Kidney glomerular epithelial cell (primary cell): ENCODE measurements at regions not wholly inside any gene's neighbourhood (a gene's known extent, or its start where the extent isn't known, plus 50 kb on each side); places are given as distances from the start of the nearest gene placed in this dataset.

Experiments used
- DNase-seq: peaks from one replicate; lab custom pipeline; 2025; lab: John Stamatoyannopoulos, UW

GRCh38 chr21:24118738-24119459 is 1488.4 kb downstream of the MRPL39 start:
- no peak for DNase-seq

GRCh38 chr21:24115141-24115540 is 1492.1 kb downstream of the MRPL39 start:
- DNase-seq = no peak

DNA sequence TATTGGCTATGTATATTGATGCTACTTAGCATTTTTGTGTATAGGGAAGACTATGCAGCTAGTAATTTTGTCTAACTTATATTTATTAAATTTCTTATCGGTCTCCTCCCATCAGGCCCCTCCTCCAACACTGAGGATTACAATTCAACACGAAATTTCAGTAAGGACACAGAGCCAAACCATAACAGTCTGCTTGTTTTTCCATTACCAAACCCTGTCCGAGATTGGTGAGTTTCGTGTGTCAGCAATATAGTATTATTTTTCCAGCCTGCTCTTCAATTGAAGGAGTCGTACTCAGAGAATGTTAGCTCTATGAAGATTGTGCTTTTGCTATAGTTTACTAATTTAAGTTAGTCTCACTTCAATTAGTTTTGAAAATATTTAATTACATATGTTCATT is 1495.3 kb downstream of the MRPL39 start:
- no peak for DNase-seq

DNA sequence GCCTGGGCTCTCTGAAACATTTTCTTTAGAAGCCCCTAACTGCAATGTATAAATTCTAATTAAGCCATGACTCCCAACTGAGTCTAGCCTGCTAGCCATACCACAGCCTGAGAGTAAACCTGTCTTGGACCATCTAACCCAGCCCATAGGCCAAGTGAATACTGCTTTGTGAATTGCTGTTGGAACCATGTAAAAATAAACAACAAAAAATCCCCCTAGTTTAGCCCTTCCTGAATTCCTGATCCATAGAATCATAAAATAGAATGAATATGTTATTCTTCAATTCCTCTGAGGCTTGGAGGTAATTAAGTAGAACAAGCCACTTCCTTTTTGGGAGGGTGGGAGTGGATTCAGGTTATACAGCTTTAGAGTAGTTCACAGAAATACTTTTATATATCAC is 1496.4 kb downstream of the MRPL39 start:
- no peak for DNase-seq

DNA sequence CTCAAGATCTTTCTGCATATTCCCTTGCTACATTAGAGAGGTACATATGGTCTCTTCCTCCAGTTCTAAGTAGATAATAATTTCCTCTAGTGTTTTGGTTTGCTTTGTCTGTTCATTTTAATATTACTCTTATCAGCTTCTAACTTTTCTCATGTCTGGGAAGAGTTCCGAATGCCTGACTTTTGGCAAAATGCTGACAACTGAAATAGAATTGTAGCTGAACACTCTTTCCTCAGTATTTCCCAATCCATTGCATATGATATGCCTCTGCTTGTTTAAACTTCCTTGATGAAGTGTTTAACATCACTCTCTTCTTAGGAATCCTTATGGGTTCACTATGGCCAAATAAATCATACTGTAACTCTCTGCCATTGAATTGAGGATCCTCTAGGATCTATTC is 1510.1 kb downstream of the MRPL39 start:
- DNase-seq = no peak

- DNase-seq = no peak
These were observed 1510.6 kb downstream of the MRPL39 start for GRCh38 chr21:24096651-24097050.

- DNase-seq = no peak
These were observed 1514.2 kb downstream of the MRPL39 start for GRCh38 chr21:24093032-24093431.

DNA sequence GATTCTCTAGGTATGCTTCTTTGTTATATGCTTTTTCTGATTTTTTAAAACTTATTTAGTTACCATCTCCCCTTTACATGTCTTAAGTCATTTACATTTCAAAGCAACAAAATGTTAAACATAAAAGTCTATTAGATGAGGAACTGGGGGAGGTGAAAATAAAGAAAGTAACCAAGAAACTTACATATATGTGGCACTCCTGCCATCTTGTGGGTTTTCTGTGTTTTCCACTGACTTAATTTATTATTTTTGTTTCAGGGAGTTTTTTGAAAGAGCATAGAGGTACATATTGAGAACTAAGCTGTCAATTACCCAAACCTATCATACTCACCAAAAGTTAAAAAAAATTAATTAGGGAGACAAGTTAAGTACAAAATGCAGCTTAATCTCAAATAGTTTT is 1531.1 kb downstream of the MRPL39 start:
- DNase-seq = no peak

DNA sequence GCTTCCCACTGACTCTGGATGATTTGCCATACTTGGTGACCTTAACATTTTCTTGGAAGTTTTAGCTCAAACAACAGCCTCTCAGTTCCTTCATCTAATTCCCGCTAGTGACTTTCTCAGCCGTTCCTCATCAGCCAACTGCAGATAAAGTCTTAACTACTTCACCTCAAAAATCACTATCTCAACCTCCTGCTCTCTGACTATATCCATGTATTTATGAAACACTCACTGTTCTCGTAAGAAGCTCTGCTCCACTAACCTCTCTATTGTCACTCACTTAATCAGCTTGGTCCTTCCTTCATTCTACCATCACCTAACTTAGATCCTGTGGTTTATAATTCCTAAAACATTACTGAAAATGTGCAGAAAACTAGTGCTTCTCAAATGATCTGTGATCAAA is 1551.6 kb downstream of the MRPL39 start:
- no peak for DNase-seq

- no peak for DNase-seq
These were observed 1557.0 kb downstream of the MRPL39 start for GRCh38 chr21:24050231-24050630.

DNA sequence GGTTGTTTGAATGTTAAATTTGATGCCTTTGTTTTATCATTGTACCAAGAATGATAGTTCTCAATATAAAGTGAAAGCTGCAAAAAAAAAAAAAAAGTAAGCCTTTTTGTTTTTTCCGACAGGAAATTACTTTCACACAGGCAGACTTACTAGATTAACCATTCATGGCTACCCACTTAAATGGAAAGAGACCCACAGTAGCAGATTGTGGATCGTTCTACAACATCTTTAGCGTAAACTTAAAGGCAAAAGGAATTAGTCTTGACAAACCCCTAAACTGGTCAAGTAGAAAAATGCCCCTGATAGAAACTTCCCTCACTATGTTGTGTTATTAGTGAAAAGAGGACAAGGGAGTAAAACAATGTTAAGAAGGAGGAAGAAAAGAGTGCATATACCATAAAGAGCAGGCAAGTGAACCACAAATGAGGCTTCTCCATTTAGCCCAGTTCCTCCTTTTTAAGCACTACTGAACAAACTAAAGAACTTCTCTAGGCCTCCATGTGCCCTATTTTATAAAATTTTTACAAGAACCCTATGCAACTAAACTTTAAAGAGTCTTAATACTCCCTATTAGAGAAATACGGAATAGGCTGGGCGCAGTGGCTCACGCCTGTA is 1560.3 kb downstream of the MRPL39 start:
- no peak for DNase-seq

DNA sequence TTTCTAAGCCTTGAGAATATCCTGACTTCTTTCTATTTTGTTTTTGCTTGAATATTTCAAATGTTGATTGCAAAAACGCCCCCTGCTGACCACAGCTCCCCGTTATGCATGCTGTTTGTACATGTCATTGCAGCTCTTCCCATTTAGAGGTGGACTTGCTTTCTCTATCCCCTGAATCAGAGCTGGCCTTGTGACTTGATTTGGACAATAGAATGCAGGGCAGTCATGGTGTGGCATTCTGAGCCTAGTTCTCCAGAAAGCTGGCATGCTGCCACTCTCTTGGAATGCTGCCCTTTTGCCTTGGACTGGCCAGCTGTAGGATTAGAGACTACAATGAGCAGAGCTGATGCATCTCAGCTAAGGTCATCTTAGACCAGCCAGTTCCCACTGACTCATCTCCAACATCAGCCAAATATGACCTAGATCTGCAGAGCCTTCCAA is 1561.5 kb downstream of the MRPL39 start:
- DNase-seq = peak; percentile 48

- no peak for DNase-seq
These were observed 1561.9 kb downstream of the MRPL39 start for GRCh38 chr21:24045373-24045772.

DNA sequence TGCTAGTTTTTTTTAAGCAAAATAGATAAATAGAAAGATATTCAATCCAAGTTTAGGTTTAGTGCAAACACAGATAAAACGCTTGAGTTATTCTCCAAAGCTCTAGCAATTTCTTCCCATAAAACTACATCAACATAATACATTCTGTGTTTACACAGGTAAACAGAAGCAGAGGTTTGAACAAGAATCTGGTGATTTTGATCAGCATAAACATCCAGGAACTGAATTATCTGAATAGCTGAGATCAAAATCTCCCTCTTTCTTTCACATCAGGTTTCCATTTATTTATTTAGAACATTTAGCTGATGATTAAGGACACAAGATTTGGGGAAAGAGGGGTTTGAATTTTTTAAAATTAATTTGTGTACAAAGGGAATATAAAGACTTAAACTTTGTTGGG is 1564.6 kb downstream of the MRPL39 start:
- DNase-seq = no peak

- DNase-seq = no peak
These were observed 1574.5 kb downstream of the MRPL39 start for GRCh38 chr21:24032709-24033232.

GRCh38 chr21:24027396-24027795 is 1579.9 kb downstream of the MRPL39 start:
- DNase-seq = no peak

- no peak for DNase-seq
These were observed 1582.2 kb downstream of the MRPL39 start for GRCh38 chr21:24025101-24025500.

- DNase-seq = no peak
These were observed 1583.3 kb downstream of the MRPL39 start for GRCh38 chr21:24023936-24024335.

- DNase-seq = no peak
These were observed 1583.9 kb downstream of the MRPL39 start for GRCh38 chr21:24023402-24023801.

- DNase-seq = no peak
These were observed 1592.9 kb downstream of the MRPL39 start for GRCh38 chr21:24014381-24014780.

GRCh38 chr21:24011087-24011486 is 1596.2 kb downstream of the MRPL39 start:
- DNase-seq = no peak

GRCh38 chr21:24007592-24007991 is 1599.7 kb downstream of the MRPL39 start:
- no peak for DNase-seq

DNA sequence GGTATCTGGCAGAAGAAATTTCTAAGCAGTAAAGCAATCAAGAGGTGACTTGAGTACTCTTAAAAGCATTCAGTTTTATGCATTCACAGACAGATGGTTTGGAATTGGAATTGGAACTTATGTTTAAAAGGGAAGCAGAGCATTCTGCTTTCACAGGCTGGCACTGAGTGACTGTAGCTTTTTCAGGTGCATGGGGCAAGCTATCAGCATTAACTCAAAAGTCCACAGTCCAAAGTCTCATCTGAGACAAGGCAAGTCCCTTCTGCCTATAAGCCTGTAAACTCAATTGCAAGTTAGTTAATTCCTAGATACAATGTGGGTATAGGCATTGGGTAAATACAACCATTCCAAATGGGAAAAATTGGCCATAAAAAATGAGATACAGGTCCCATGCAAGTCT is 1620.3 kb downstream of the MRPL39 start:
- DNase-seq = no peak

GRCh38 chr21:23986214-23986613 is 1621.1 kb downstream of the MRPL39 start:
- DNase-seq = no peak
